GM18499 (cell line): ENCODE measurements at regions not wholly inside any gene's neighbourhood (a gene's known extent, or its start where the extent isn't known, plus 50 kb on each side); places are given as distances from the start of the nearest gene placed in this dataset.
"Not testable (repeated sequence)": the region's sequence is repeated elsewhere in the genome, so short reads cannot be mapped to it uniquely, and the experiment has no call there.

ENCODE experiments used
- ATAC-seq: cut with Tn5 transposase; IDR thresholded peaks from one replicate; pipeline ENCODE4 v1.9.1; 2021; ENCODE audit warnings: moderate number of reproducible peaks; ENCODE audit not compliant: insufficient read depth, unreplicated experiment

DNA sequence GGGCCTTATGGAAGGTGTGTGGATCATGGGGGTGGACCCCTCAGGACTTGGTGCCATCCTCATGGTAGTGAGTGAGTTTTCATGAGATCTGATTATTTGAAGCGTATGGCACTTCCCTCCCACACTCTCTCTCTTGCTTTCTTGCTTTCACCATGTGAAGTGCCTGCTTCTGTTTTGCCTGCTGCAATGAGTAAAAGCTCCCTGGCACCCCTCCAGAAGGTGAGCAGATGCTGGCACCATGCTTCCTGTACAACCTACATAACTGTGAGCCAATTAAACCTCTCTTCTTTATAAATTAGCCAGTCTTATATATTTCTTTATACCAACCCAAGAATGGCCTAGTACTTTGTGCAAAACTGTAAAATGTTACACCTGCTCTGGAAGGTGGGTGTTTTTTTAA, 396.8 kb upstream of the HS3ST5 start:
- no peak for ATAC-seq

DNA sequence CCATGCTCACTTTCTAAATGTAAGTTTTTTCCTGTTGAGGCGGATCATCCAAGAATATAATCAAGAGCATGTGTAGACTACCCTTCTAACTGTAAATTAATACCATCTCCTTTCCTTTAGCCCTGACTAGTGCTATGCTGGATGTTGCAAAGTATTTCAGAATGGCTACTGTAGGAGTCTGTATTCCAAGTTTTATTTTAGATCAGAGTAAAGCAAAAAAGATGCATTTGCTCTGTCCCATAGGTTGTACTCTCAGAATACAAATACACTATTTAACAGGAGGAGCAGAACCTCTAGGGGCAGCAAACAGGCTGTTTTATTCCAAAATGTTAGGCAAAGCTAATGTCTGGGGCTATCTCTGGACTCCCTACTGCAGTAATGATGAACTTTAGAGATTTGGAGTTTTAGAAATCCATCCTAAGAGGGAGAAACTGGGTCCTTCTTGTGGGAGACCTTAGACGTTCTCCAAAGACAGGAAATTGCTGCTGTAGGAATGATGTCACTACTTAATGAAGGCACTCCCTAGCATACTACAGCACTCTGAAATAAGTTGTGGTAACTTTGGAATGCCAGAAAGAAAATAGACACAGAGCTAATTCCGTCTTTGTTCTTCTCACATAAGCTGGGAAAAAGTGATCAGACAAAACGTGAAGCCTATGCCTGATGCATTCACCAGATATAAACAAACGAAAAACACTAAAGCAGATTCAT, 392.4 kb upstream of the HS3ST5 start:
- no peak for ATAC-seq

DNA sequence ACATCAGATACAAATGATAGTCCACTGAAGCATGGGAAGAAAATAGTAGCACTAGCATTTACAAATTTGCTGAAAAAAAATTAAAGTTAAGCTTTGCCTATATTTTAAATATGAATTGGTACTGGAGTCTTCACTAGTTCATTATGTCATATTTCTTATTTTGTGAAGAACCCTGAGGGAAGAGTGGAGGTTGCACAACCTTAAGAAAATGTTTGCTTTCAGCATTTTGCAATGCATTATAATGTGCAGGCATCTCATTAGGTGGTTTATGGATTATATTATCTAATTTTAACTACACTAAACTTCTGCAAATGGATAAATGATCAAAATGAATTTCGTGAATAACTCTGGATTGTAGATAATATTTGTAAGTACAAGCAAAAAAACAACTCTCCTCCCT, 390.8 kb upstream of the HS3ST5 start:
- no peak for ATAC-seq

DNA sequence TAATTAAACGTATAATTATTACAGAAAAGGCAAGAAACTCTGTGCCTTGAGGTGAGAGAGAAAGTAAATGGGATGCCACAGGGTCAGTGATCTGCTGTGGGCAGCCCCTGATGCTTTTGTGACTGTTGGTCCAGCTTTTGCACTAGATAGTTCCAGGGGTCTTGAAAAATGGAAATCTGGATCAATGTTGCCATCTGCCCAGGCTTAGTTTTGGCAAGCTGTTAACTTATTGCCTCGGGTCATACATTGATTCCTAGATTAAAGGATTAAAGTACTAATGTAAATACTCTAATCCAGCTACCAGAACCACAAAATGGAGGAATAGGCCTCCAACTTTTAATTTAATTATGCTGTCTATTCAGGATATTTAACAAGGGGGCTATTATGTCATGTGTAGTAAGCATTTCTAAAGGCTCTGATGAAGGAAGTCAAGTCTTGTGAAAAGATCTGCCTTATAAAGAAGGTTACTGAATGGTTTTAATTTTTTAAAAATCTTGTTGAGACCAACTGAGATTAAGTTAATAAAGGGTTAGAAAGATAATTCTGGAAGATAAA, 376.0 kb upstream of the HS3ST5 start:
- no peak for ATAC-seq

DNA sequence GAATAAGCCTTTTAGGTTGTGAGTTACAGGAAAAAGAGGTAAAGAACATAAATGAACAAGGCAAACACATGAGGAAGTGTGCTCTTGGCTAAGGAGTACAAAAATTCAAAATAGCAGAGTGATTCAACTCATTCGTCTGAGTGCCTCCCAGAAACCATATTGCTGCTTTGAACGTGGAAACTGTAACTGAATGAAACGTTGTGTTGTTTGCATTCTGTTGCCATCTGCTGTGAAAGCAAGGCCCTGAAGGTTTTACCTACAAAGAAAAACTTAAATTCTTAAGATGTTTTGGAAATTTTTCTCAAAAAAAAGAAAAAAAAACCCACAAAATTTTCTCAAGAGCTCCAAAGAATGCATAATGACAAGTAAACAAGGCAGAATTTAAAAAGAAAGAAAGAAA, 375.4 kb upstream of the HS3ST5 start:
- ATAC-seq: no peak

DNA sequence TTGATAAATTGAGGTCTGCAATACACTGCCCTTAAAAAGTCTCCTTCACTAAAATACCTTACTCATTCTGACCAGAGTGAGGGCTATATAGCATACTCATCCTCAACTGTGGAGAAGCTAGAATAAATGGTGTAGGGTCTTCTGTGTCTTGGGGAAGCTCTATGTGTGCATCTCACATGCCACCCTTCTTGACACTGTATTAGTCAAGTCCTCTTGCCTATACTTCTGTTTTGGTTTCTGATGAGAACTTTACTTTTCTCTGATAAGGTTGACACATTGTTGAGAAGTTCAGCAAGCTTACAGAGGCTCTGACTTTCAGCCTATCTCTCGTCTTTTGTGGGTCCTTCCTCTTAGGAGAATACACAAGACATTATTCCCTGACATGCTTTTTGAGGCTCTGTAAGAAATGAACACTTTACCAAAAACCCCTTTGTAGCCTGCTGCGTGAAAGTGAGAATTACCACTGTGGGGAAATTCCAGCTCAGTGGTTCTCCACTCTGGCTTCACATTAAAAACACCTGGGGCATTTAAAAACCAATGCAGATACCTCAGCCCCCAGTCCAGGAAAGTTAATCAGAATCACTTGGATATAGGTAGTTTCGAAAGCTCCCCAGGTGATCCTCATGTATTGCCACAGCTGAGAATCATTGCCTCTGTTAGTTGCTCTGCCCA, 372.1 kb upstream of the HS3ST5 start:
- peak; percentile 45 for ATAC-seq

DNA sequence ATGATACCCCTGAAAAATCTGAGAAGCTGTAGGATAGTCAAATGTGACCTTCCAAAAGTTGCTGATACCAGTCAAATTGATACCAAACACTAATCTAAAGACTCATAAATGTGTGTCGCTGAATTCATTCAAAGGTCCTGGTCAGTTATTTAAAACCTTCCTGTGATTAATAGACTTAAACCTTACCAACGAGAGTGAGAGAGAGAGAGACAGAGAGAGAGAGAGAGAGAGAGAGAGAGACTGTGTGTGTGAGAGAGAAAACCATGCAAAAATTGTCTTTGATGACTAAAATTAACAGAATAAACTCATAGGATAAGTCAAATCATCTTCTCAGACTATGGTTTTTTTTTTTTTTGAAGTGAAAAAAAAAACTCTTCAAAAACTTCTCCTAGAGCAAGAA, 370.9 kb upstream of the HS3ST5 start:
- no peak for ATAC-seq

DNA sequence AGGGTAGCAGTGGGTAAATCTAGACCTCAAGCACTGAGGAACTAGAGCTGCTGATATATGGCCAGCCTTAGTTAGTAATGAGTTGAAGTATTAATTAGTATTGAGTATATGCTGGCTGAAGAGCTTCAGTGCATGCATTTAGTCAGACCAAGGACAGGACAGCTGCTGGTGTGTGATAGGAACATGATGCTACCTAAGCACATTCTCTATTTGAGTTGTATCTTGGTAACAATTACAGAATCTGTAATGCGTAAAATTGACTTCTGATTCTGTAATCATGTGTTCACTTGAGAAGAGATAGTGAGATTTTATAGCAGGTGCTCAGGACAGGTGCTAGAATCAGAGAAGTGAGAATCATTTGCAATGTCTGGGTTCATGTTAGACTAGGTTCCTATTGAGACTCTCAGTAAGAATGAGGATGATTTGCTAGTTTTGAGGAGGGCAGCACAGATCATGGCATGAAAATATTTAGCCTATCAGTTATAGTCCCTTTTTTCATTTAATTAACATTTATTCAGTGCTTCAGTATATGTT, 369.4 kb upstream of the HS3ST5 start:
- no peak for ATAC-seq

DNA sequence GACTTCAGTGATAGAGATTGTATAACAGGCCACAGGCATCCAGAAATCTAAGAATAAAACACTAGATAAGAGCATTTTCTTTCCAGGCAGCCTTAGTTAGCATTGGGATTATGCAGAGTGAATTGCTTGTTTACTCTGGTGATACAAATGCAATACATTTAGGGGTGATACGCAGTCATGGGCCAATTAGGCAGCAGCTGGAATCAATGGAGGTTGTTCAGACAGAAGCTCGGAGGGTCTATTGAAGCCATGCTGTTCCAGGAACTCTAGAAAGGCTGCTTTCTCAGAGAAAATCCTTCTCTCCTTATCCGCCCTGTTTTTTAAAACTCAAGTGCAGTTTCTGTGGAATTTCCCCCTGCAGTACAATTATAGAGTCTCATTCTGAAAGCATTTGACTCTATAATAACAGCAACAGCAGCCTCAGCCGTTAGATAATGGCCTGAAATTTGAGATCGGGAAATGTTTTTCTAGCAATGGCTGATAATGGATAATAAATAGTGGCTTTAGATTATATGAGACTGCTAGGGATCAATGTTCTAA, 364.3 kb upstream of the HS3ST5 start:
- no peak for ATAC-seq

DNA sequence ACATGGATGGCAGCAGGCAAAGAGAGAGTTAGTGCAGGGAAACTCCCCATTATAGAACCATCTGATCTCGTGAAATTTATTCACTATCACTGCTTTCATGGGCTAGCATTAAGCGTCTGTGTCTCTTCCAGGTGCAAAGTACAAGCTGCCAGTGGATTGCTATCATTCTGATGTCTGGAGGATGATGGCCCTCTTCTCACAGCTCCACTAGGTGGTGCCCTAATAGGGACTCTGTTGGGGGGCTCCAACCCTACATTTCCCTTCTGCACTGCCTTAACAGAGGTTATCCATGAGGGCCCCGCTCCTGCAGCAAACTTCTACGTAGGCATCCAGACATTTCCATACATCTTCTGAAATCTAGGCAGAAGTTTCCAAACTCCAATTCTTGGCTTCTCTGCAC, 347.8 kb upstream of the HS3ST5 start:
- ATAC-seq: no peak

DNA sequence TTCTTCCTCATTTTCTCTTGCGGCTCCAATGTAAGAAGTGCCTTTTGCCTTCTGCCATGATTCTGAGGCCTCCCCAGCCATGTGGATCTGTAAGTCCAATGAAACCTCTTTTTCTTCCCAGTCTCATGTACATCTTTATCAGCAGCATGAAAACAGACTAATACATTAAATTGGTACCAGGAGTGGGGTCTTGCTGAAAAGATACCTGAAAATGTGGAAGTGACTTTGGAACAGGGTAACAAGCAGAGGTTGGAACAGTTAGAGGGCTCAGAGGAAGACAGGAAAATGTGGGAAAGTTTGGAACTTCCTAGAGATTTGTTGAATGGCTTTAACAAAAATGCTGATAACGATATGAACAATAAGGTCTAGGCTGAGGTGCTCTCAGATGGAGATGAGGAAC, 316.7 kb upstream of the HS3ST5 start:
- no peak for ATAC-seq

DNA sequence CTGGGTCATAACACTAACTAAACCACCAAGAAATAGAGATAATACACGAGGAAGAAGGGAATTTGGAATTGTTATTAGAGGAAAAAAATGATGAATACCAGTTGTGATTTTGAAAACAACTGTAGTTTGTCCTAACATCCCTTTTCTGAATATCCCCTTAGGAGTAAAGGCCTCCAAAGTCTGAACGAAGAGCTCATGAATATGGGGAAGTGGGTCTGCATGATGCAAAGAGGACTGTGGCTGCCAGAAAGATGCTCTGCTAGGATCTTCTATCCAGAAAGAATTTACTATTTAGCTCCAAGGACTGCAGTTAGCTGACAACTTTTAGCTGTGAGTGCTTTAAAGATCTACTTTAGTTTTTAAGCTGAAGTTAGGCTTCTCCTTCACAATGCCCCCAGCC, 308.8 kb upstream of the HS3ST5 start:
- ATAC-seq: no peak

DNA sequence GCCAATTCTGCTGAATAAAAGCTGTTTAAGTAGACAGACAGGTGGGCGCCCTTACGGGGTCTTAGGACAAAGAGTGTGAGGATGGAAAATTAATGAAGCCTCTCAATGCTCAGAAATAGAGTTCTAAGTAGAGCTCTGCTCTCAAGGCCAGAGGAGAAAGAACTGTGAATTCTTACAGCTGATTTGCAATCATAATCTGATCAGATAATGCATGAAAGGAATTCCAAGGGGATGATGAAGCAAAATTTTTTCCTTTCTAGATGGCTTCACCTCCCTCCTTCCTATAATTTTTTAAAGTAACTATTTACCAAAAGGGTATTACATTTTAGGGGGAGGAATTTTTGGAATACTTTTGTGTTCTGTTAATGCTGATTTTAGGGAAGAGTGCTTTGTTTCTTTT, 308.1 kb upstream of the HS3ST5 start:
- ATAC-seq: no peak

DNA sequence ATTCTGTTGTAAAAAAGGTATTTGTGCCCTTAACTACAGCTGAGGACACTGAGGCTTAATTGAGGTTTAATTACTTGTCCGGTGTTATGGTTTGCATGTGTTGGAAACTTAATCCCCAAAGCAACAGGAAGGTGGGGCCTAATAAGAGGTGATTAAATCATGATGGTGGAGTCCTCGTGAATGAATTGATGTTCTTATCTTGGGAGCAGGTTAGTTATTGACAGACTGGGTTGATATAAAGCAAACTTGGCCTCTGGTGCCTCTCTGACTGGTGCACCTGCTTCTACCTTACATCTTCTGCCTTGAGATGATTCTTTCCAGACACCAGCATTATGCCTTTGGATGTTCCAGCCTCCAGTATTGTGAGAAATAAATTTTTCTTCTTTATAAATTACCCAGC, 306.5 kb upstream of the HS3ST5 start:
- ATAC-seq: no peak

DNA sequence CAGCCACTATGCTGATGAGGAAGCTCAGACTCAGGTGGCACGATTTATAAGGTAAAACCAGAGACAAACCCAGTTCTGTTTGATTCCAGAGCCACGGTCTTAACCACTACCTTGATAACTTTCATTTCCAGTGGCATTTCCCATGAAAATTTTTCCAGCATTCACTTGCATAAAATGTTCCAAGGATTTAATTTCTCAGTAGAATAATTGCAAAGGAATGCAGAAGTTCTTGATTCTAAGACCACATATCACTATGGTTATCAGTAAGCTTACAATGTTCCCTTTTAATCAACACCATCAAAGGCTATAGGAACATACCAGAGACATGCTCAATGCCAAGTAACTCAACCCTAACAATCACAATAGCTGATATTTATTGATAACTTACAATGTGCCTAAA, 306.0 kb upstream of the HS3ST5 start:
- ATAC-seq: no peak

DNA sequence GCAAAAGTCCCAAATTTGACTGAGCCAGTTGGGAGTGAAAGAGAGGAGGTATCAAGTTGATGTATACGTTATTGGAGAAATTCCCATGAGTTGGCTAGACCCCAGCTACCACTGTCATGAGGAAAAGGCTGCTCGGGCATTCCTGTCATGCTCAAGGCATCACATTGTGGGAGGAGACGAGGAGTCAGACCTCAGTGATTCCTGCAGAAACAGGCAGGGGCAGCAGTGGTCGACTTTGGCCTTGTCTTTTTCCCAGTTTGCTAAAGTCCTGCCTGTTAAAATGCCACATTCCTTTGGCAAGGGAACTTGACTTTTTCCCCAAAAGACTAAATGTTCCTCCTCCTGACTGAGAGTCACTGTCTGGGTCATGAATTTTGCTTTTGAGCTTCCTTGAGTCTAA, 295.5 kb upstream of the HS3ST5 start:
- no peak for ATAC-seq

DNA sequence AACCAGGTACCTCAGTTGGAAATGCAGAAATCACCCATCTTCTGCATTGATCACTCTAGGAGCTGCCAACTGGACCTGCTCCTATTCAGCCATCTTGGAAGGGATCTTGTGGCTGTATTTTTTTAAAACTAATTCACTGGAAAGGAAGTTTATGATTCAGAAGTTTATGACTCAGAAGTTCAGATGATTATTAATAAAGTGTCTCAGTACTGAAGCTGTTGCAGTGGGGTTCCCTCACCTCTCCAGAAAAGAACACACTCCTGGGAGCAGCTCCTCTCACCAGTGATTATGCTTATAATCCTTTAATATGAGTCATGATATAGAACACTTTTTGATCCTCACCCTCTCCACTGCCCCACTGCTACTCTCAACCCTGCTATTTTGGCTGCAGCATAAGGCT, 291.2 kb upstream of the HS3ST5 start:
- no peak for ATAC-seq

DNA sequence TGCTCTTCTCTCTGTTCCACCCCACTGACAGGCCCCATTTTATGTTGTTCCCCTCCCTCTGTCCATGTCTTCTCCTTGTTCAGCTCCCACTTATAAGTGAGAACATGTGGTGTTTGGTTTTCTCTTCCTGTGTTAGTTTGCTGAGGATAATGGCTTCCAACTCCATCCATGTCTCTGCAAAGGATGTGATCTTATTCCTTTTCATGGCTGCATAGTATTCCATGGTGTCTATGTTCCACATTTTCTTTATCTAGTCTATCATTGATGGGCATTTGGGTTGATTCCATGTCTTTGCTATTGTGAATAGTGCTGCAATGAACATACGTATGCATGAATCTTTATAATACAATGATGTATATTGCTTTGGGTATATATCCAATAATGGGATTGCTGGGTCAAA, 283.4 kb upstream of the HS3ST5 start:
- not testable (repeated sequence) for ATAC-seq

DNA sequence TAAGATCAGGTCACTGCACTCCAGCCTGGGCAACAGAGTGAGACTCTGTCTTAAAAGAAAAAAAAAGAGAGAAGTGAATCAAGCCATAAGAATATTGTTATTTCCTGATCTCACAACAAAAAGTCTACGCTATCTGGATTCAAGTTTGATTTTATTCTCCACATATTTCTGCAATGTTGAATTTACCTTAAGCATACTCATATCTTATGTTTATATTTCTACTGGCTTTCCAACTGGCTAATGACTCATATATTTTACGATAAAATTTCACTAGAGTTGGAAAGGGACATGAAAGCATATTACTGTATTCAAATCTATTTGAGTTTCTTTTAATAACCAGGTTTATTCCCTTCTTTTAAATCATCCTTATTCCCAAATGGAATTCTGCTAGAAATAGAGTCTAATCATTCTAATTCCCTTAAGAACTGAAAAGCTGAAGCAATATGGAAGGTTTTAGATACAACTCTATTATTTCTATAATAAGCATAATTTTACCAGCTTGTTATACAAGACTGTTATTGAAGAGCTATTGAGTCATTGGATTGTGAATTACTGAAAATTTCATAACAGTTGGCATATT, 276.9 kb upstream of the HS3ST5 start:
- no peak for ATAC-seq

DNA sequence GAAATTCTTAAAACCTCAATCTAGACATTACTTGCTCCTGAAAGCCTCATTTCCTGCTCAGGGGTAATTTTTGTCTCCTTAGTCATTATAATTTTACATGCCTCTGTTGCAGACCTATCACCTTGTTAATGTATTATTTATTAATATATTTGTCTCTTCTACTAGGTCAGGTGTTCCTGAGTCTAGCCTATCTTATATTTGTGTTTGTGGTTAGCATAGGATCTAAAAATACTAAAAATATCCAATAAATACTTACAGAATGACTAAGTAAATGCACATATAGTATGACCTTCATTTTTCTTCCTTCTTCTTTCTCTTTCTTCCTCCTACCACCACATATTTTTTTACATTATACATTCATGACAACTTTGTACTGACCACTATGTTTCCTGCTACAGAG, 268.9 kb upstream of the HS3ST5 start:
- no peak for ATAC-seq

DNA sequence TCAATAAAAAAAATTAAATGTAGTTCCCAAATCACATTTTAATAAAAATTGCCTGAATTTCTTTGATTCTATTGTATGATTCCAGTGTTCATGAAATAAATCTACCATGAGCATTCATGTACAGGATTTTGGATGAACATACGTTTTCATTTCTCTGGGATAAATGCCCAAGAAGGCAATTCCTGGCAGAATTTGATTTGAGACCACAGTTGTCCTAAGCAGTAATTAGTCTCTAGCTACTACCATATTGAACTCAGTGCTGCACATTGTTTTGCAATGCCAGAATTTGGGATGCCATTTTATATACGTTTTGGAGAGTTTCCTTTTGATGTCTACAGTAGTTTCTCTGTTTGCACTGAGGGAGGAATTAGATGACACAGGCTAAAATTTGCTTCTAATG, 265.3 kb upstream of the HS3ST5 start:
- no peak for ATAC-seq
